Lower leg skin (tissue), 4 donors: ENCODE measurements at regions not wholly inside any gene's neighbourhood (a gene's known extent, or its start where the extent isn't known, plus 50 kb on each side); places are given as distances from the start of the nearest gene placed in this dataset.
"Not testable (repeated sequence)": the region's sequence is repeated elsewhere in the genome, so short reads cannot be mapped to it uniquely, and the experiment has no call there.

Experiments used
- DNase-seq, 2 donors: peaks; one replicate each; pipeline ENCODE4 v3.0.0-alpha.2; 2019; ENCODE audit warnings: low spot score in 2 of 2
- H3K4me3 ChIP-seq: fragments of 200-600 bp; sonication (generic); 2 replicates; pipeline ENCODE4 v1.5.1; 2017; ENCODE audit warnings: mild to moderate bottlenecking, low read depth; ENCODE audit not compliant: poor library complexity, severe bottlenecking
- POLR2A ChIP-seq, 2 donors: fragments of 450-650 bp; IDR thresholded peaks; one replicate each; pipeline ENCODE4 v1.6.1; 2016 to 2017; ENCODE audit warnings: antibody characterized with exemption in 2 of 2, mild to moderate bottlenecking in 1 of 2, moderate library complexity in 1 of 2
- WGBS, 2 donors: methylation state at CpG; one replicate each; pipeline ENCODE4 v1.1.5; 2018; 5-methylcytosine and 5-hydroxymethylcytosine counted together
- intact Hi-C: fragments of 100-400 bp; cut with DNase I; formaldehyde crosslinking; loops from one replicate; pipeline ENCODE4 v1.15.0; 2023; ENCODE audit warnings: low total_unique reads
- TF ChIP-seq, protein P1 (sequence below), 3 donors: fragments of 450-650 bp; IDR thresholded peaks; one replicate each; pipeline ENCODE4 v1.5.1; 2016; ENCODE audit warnings: antibody characterized with exemption in 3 of 3, mild to moderate bottlenecking in 3 of 3, moderate library complexity in 2 of 3

DNA sequence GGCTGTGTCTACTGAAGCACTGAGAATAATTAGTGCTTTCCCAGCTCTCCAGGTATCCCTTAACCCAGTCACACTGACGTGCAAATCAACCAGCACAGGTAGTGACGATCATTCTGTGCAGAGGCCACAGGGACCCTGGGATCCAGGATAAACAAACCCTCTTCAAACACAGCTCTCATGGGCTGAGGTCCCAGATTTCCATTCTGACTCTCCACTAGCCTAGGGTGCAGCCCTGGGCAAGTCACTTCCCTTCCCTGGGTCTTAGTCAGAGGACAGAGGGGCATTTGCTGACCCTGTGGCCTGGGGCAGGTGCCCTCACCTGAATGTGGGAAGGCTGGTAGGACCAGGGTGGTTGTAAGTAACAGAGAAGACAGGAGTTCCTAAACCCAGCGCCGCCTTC lies 724.7 kb downstream of the MATN1 start:
- peak in 1 of 2 donors; percentile 23 for DNase-seq
- intact Hi-C loops: no loop called here
- H3K4me3 ChIP-seq: no peak overlapping the region
- TF ChIP-seq POLR2A (IDR thresholded peaks at IDR 0.05): no peak
- TF ChIP-seq, protein P1, sequence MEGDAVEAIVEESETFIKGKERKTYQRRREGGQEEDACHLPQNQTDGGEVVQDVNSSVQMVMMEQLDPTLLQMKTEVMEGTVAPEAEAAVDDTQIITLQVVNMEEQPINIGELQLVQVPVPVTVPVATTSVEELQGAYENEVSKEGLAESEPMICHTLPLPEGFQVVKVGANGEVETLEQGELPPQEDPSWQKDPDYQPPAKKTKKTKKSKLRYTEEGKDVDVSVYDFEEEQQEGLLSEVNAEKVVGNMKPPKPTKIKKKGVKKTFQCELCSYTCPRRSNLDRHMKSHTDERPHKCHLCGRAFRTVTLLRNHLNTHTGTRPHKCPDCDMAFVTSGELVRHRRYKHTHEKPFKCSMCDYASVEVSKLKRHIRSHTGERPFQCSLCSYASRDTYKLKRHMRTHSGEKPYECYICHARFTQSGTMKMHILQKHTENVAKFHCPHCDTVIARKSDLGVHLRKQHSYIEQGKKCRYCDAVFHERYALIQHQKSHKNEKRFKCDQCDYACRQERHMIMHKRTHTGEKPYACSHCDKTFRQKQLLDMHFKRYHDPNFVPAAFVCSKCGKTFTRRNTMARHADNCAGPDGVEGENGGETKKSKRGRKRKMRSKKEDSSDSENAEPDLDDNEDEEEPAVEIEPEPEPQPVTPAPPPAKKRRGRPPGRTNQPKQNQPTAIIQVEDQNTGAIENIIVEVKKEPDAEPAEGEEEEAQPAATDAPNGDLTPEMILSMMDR (IDR thresholded peaks at IDR 0.05): no peak
- WGBS, 2 donors: 80 to 82% methylated on average over 4 of the region's 4 CpGs

DNA sequence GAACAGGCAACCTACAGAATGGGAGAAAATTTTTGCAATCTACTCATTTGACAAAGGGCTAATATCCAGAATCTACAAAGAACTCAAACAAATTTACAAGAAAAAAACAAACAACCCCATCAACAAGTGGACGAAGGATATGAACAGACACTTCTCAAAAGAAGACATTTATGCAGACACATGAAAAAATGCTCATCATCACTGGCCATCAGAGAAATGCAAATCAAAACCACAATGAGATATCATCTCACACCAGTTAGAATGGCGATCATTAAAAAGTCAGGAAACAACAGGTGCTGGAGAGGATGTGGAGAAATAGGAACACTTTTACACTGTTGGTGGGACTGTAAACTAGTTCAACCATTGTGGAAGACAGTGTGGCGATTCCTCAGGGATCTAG lies 725.6 kb downstream of the MATN1 start:
- intact Hi-C loops, DNase-seq, H3K4me3 ChIP-seq: not testable (repeated sequence)
- whole genome bisulfite sequencing, 2 donors: 89 to 98% methylated on average over 2 of the region's 3 CpGs

DNA sequence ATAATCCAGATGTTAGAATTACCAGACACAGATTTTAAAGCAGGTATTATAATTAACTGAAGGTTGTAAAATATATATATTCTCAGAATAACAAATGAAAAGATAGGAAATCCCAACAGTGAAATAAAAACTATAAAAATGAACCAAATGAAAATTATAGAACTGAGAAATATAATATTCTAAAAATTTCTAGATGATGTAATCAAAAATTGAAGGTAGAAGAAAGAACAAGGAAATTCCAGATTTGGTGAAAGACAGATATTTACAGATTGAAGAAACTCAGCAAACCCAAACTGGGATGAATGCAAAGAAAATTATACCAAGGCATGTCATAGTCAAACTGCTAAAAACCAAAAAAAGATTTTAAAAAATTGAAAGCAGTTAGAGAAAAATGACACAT lies 729.4 kb downstream of the MATN1 start:
- H3K4me3 ChIP-seq: no peak overlapping the region
- DNase-seq: no peak
- no peak for TF ChIP-seq POLR2A (IDR thresholded peaks at IDR 0.05)
- TF ChIP-seq, protein P1 (IDR thresholded peaks at IDR 0.05): no peak
- intact Hi-C loops: no loop called here

DNA sequence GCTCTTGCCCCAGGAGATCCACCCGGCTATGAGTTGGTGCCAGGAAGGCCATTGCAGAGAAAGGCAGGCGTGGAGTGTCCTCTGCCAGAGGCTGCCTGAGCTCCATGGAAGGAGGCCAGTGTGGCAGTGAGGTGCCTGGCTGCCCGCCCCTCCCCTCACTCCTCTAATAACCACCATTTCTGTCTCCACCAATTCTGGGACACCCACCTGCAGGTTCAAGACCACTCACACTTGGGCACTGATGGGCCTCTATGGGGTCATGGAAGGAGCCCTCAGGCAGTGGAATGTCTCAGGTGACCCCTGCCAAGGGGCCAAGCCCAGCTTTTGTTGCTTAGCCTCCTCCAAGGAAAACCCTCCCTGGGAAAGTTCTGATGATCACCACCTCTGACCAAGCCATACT lies 731.6 kb downstream of the MATN1 start:
- no peak for TF ChIP-seq POLR2A (IDR thresholded peaks at IDR 0.05)
- TF ChIP-seq, protein P1 (IDR thresholded peaks at IDR 0.05): no peak
- intact Hi-C loops: no loop called here
- no peak overlapping the region for H3K4me3 ChIP-seq
- peak in 1 of 2 donors; percentile 34 for DNase-seq
- WGBS, 2 donors: 77 to 98% methylated on average over 3 of the region's 3 CpGs

DNA sequence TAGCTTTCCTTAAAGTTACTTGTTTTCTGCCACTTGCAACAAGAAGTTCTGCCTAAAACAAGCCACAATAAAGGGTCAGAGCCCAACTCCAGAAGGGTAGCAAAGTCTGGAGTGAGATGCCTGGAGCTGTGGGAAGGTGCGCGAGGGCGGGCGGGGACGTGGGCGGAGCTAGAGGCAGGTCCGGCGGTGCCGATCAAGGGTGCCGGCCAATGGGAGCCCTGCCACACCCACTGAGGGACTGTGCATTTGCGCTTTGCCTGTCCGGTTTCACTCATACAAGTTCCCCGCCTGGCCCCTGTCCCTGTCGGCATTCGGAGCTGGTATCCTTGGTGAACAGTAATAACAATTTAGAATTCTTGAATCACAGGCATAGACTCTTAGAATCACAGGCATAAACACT lies 732.4 kb downstream of the MATN1 start:
- intact Hi-C loops: no loop called here
- TF ChIP-seq, protein P1 (IDR thresholded peaks at IDR 0.05): no peak
- TF ChIP-seq POLR2A (IDR thresholded peaks at IDR 0.05): no peak
- 53 to 68% methylated on average over 15 of the region's 15 CpGs for WGBS, 2 donors
- peak in 1 of 2 donors; percentile 84 for DNase-seq
- H3K4me3 ChIP-seq: no peak overlapping the region

DNA sequence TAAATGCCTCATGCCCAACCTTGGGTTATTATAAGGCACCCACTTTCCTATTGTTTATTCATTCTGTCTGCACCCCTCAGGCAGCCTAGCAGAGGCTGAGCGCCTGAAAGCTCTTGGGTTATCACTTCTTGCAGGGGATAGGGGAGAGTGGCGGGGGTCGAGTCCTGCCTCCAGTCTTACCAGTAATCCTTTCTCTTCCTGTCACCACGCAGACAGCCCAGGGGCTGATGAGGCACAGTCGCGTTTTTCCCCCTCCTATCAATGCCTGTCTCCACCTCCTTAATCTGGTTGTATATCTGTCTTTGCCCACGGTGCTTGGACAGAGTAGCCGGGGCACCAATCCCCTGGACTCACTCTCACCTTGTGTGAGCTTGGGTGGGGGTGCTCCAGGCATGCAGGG lies 733.1 kb downstream of the MATN1 start:
- DNase-seq: peak in 1 of 2 donors; percentile 68
- H3K4me3 ChIP-seq: no peak overlapping the region
- 54 to 73% methylated on average over 8 of the region's 8 CpGs for WGBS, 2 donors
- intact Hi-C loops: no loop called here
- TF ChIP-seq, protein P1 (IDR thresholded peaks at IDR 0.05): no peak
- no peak for TF ChIP-seq POLR2A (IDR thresholded peaks at IDR 0.05)
